ENCODE measurements at regions not wholly inside any gene's neighbourhood (a gene's known extent, or its start where the extent isn't known, plus 50 kb on each side); places are given as distances from the start of the nearest gene placed in this dataset.
A peak's percentile ranks its signal among the peaks of the same experiment; 100 is the strongest.
"Not testable (repeated sequence)": the region's sequence is repeated elsewhere in the genome, so short reads cannot be mapped to it uniquely, and the experiment has no call there.

GRCh38 chr2:236834284-236834683, 251.4 kb upstream of the COPS8 start:
- DNase-seq, result no peak

- no peak for DNase-seq
These were observed 250.2 kb upstream of the COPS8 start for GRCh38 chr2:236835307-236836024.

DNA sequence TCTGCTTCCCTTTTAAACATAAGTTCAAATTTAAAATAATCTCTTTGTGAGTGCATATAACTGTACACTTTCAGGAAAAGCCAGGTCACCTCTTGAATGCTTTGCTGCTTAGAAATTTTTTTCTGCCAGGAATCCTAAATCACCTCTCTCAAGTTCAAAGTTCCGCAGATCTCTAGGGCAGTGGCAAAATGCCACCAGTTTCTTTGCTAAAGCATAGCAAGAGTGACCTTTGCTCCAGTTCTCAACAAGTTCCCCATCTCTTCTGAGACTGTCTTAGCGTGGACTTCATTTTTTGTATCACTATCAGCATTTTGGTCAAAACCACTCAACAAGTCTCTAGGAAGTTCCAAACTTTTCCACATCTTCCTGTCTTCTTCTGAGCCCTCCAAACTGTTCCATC, 249.7 kb upstream of the COPS8 start:
- not testable (repeated sequence) for DNase-seq

GRCh38 chr2:236840215-236840614, 245.5 kb upstream of the COPS8 start:
- no peak for DNase-seq

- no peak for DNase-seq
These were observed 244.8 kb upstream of the COPS8 start for GRCh38 chr2:236840857-236841256.

GRCh38 chr2:236841389-236841788, 244.3 kb upstream of the COPS8 start:
- no peak for DNase-seq

DNA sequence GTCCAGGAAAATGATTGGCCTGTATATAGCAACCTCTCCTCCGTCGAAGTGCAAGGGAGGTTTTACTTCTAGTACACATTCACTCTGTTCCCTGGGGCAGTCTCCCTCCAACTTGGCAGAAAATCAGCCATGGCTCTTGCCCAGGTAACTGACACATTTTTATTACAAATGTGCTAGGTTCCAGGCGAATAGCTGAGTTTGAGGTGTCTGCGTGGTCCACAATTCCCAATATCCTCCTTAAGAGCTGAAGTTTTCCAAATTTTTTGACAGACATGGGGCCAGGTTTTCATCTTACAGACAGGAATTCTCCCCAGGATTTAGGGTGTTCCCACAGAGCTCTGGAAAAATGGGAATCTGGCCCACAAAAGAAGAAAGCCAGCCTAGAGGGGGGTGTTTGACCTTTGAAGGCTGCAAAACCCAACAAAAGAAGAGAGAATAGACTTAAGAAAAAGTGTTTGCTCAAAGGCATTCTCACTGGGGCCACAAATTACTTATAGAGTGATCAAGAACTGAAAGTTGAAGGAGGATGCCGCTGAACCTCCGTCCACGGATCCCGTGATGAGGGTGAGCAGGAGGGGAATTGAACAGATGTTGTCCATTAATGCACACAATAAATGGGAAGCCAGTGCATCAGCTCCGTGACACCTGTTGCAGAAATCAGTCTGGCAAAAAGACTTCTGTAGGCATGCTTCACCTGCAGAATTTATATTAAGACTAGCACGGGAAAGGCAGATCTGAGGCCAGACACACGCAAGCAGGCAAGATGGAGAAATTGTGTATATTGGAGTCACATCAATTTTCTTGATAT, 242.3 kb upstream of the COPS8 start:
- DNase-seq, result peak in 1 of 2 experiments; percentile 34

GRCh38 chr2:236844711-236845110, 241.0 kb upstream of the COPS8 start:
- no peak for DNase-seq

DNA sequence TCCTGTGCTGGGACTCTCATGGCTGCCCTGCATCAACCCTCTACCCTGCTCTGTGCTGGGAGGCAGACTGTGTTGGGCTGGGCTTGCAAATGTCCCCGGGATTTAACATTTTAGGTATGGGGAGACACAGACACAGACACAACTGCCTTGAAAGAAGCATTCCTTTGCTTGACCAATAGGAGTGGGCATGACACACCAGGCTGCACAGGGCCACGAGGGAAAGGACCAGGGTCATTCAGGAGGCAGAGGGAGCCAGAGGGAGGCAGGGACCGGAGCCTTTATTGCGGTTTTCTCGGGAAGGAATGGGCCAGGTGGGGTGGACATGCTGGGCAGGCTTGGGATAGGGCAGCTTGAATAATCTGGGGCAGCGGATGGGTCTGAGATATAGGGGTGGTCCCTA, 238.7 kb upstream of the COPS8 start:
- DNase-seq, result no peak

DNA sequence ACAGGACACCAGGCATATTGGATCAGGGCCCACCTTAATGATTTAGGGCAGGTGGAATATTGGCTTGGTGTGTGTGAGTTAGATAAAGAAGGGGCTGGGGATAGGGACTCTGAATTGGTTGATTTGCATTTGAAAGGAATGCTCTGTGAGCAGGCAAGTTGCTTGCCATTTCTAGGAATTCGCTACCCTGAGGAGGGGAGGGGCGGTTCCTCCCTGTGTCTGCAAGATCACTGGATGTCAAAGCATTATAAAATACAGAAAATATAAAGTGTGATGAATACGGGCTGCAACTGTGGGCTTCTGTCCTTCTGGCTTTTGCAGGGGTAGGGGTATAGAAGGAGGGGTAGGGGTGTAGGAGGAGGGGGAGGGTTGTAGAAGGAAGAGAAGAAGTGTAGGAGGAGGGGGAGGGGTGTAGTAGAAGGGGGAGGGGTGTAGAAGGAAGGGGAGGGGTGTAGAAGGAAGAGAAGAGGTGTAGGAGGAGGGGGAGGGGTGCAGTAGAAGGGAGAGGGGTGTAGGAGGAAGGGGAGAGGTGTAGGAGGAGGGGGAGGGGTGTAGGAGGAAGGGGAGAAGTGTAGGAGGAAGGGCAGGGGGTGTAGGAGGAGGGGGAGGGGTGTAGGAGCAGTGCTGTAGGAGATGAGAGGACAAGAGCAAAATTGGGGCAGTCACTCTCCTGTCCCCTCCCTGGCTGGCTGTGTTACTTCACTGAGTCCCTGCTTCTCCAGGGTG, 238.0 kb upstream of the COPS8 start:
- DNase-seq, result no peak

DNA sequence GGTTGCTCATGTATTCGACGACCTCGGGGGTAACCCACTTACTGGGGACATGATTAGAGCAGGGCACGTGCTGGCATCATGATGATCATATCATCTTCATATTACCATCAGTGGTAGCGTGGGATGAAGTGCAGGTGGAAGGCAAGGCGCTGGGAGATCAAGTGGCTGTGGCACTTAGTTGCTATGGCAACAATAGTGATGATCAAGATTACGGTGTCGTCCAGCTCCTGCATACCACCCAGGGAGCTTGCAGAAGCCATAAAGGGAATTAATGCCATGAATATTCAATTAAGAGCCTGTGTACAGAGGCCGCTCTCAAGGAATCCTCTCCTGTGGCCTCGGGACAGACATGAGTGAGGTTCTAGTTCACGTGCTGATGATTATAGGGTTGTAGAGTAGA, 237.2 kb upstream of the COPS8 start:
- DNase-seq, result peak; percentile 80 to 95

DNA sequence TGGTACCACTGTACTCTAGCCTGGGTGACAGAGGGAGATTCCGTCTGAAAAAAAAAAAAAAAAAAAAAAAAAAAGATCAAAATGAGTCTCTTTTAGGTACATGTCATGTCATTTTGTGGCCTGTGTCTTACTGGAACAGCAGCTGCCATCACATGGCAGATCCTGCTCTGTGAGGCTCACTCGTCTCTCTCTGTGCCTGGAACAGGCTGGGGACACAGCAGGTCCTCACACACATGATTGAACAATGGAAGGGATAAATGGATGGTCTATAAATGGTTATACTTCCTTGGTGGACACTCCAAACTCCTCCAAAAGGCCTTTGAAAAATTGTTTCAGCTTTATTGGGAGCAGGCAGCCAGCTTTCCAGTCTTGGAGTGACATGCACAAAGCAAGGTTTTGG, 236.2 kb upstream of the COPS8 start:
- DNase-seq, result no peak

DNA sequence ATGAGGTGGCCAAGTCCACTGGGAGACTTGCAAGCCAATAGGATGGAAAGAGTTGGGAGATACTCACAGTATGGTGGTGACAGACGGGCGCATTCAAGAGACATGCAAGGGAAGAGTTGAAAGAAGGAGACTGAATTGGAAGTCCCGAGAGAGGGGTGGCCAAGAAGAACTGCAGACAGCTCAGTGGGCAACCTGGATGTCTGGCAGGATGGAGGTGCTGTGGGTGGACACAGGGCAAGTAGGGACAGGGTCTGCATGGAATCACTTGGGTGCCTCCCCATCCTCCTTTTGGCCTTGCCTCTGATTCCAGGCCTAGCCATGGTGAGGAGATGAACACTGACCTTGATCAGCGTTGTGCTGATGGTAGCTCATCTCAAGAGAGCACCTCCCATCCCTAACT, 235.7 kb upstream of the COPS8 start:
- DNase-seq, result no peak

DNA sequence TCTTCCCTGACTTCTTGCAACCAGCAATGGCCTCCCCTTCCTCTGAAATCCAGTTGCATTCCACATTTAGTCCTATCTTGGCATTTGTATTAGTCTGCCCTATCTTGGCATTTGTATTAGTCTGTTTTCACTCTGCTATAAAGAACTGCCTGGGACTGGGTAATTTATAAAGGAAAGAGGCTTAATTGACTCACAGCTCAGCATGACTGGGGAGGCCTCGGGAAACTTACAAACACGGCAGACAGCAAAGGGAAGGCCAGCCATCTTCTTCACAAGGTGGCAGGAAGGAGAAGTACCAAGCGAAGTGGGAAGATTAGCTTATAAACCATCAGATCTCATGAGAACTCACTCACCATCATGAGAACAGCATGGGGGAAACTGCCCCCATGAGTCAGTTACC, 234.5 kb upstream of the COPS8 start:
- no peak for DNase-seq

- DNase-seq, result no peak
These were observed 233.4 kb upstream of the COPS8 start for GRCh38 chr2:236852100-236852976.

DNA sequence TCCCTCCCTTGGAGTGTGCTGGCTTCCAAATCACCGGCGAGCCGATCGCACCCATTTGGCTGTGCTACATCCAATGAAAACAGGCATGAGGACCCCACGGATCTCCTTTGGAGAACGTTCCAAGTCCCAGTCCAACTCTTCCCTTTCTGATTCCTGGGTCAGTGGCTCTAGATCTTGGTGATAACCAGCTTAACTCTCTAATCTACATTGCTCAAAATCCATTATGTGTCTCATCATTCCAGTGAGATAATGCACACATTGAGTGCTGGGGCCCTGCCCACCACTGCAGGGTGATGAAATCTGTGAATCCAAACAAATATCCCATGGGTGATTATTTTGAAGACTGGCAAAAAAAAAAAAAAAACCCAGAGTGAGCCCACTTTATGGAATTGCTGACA, 232.7 kb upstream of the COPS8 start:
- DNase-seq, result no peak

DNA sequence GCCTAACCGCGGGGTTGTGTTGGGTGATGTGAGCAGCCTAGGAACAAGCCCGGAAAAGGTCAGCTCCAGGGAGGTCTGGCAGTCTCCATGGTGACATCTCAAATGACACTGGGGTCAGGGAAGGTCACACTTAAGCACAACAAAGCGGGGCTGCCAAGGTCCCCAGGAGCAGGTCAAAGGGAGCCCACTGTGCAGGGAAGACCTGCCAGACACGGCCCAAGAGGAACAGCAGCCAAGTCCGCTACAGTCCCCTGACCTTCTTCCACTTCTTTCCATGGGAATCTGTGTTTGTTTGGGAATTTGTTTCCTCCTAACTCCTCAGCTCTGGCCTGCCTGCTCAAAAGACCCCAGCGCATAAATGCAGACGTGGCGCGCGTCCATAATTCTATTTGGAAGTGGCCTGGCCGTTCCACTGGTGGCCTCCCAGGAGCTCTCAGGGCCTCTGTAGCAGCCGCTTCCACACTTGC, 232.1 kb upstream of the COPS8 start:
- DNase-seq, result no peak

DNA sequence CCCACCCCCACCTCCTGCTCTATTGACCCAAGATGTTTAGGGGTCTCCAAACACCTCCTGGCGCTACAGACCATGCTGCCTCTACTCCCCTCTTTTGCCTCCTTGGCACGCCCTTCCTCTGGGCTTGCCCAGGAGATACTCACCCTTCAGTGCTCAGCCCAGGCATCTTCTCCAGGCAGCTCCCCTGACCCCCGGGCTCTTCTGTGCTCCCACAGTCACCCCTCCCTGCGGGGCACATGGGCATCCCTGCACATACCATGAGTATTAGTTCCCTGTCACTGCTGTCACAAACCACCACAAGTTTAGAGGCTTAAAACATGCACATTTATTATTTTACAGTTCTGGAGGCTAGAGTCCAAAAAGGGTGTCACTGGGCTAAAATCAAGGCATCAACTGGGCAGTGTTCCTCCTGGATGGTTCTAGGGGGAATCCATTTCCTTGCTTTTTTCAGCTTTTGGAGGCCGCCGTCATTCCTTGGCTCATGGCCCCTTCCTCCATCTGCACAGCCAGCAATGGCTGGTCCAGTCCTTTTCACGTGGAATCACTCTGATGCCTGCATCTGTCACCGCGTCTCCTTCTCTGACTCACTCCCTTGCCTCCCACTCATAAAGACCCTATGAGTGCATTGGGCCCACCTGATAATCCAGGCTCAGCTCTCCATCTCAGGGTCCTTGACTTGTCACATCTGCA, 230.4 kb upstream of the COPS8 start:
- DNase-seq, result no peak

GRCh38 chr2:236855866-236856847, 229.5 kb upstream of the COPS8 start:
- DNase-seq, result no peak

DNA sequence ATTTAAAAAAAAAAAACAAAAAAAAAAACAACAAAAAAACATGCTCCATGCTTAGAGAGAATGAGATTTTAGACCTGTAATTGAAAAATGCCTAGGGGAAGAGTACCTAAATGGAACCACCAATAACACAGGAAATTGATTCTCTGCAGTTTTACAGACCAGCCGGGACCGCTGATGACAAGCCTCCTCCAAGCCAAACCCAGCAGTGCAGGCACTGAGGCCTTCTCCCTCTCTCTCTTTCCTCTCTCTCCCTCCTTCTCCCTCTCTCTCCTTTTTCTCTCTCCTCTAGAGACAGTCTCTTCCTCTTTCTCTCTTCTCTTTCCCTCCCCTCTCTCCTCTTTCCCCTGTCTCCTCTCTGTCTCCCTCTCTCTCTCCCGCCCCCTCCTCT, 228.8 kb upstream of the COPS8 start:
- DNase-seq, result no peak

GRCh38 chr2:236857246-236857645, 228.4 kb upstream of the COPS8 start:
- no peak for DNase-seq
